ENCODE measurements at regions not wholly inside any gene's neighbourhood (a gene's known extent, or its start where the extent isn't known, plus 50 kb on each side); places are given as distances from the start of the nearest gene placed in this dataset.

- Mint-ChIP-seq H3K4me1 (ENCODE audit: low read depth) (no peaks in the 10 kb centered on the region), H3K27me3 (peaks cover 4% of the 10 kb centered on the region), H3K27ac (no peak overlapping the region), H3K36me3 (no peaks in the 10 kb centered on the region), H3K9me3 (ENCODE audit: low read depth) (no peaks in the 10 kb centered on the region), H3K4me3 (no peak overlapping the region)
Observed at GRCh38 chr2:45285771-45286390, 276.6 kb upstream of the SIX2 start.

GRCh38 chr2:45285311-45285710 is 276.1 kb upstream of the SIX2 start:
- H3K27ac Mint-ChIP-seq, result no peak overlapping the region
- no peak overlapping the region for H3K4me3 Mint-ChIP-seq
- H3K27me3 Mint-ChIP-seq, result peaks cover 4% of the 10 kb centered on the region
- H3K4me1 Mint-ChIP-seq (ENCODE audit: low read depth), result no peaks in the 10 kb centered on the region
- H3K9me3 Mint-ChIP-seq (ENCODE audit: low read depth), result no peaks in the 10 kb centered on the region
- H3K36me3 Mint-ChIP-seq, result no peaks in the 10 kb centered on the region

- no peak overlapping the region for H3K27ac Mint-ChIP-seq
- H3K27me3 Mint-ChIP-seq, result peaks cover 4% of the 10 kb centered on the region
- H3K36me3 Mint-ChIP-seq, result no peaks in the 10 kb centered on the region
- H3K4me1 Mint-ChIP-seq (ENCODE audit: low read depth), result no peaks in the 10 kb centered on the region
- no peaks in the 10 kb centered on the region for H3K9me3 Mint-ChIP-seq (ENCODE audit: low read depth)
- H3K4me3 Mint-ChIP-seq, result no peak overlapping the region
Observed at GRCh38 chr2:45284621-45284995, 275.4 kb upstream of the SIX2 start.

DNA sequence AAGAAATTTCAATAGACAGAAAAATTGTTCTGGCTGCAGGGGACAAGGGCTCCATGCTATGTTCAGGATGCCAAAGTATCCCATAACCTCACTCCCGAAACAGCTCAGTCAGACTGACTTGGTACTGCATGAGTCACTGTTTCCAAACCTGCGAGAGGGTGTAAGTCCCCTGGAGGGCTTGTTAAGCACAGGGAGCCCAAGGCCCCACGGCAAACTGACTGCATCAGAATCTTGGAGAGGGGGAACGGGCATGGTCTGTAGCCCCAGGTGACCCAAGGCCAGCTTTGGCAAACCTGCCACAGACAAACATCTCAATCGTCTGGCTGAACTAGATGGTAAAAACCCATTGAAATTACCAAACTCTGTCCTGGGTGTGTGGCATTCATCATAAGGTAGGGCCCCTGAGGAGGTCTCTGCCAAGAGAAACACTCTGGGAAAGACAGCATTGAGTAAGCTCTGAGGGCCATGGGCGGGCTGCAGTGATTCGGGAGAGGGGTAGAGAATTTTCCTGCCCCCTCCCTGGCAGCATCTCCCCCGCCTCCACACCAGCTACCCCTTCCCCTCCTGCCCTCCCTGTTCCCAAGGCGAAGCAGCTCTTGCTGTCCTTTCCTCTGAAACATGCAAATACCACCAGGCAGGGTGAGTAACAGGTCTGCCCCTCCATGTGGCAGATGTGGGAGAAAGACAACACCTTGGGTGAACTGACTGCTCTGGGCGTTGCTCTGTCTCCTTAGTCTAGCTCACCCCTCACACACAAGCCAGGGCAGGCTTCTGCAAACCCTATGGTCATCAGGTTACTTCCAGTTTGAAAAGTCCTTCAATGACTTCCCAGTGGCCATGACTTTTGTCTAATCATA is 274.7 kb upstream of the SIX2 start:
- Mint-ChIP-seq H3K27ac (no peak overlapping the region), H3K27me3 (peaks cover 4% of the 10 kb centered on the region), H3K36me3 (no peaks in the 10 kb centered on the region), H3K9me3 (ENCODE audit: low read depth) (no peaks in the 10 kb centered on the region), H3K4me1 (ENCODE audit: low read depth) (no peaks in the 10 kb centered on the region), H3K4me3 (no peak overlapping the region)

GRCh38 chr2:45282646-45283045 is 273.4 kb upstream of the SIX2 start:
- Mint-ChIP-seq H3K36me3 (no peaks in the 10 kb centered on the region), H3K27me3 (peaks cover 4% of the 10 kb centered on the region), H3K4me3 (no peak overlapping the region), H3K27ac (no peak overlapping the region), H3K4me1 (ENCODE audit: low read depth) (no peaks in the 10 kb centered on the region), H3K9me3 (ENCODE audit: low read depth) (no peaks in the 10 kb centered on the region)

DNA sequence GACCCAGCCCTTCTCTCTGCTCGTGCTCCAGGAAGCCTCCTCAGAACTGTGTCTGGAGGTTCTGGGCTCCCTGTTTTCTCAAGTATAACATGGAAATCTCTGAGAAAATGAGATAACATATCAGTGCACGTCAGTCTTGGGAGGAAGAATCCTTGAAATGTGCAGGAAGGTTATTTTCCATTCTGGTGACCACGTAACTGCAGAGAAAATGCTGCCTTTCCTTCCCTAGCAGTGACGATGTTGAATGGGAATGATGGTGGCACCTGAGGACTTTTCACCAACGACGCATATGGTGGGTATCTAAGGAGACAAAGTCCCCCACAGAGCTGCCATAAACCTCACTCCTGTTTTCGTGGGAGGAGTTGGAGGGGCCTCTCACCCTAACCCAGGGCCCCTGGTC is 272.1 kb upstream of the SIX2 start:
- no peaks in the 10 kb centered on the region for H3K9me3 Mint-ChIP-seq (ENCODE audit: low read depth)
- no peaks in the 10 kb centered on the region for H3K36me3 Mint-ChIP-seq
- H3K4me3 Mint-ChIP-seq, result no peak overlapping the region
- no peak overlapping the region for H3K27ac Mint-ChIP-seq
- H3K4me1 Mint-ChIP-seq (ENCODE audit: low read depth), result no peaks in the 10 kb centered on the region
- H3K27me3 Mint-ChIP-seq, result peaks cover 1% of the 10 kb centered on the region

- H3K4me1 Mint-ChIP-seq (ENCODE audit: low read depth), result no peaks in the 10 kb centered on the region
- no peaks in the 10 kb centered on the region for H3K9me3 Mint-ChIP-seq (ENCODE audit: low read depth)
- no peak overlapping the region for H3K27ac Mint-ChIP-seq
- no peak overlapping the region for H3K4me3 Mint-ChIP-seq
- no peaks in the 10 kb centered on the region for H3K27me3 Mint-ChIP-seq
- H3K36me3 Mint-ChIP-seq, result no peaks in the 10 kb centered on the region
Observed at GRCh38 chr2:45280794-45281193, 271.5 kb upstream of the SIX2 start.

- Mint-ChIP-seq H3K4me3 (no peak overlapping the region), H3K4me1 (ENCODE audit: low read depth) (no peaks in the 10 kb centered on the region), H3K27me3 (no peaks in the 10 kb centered on the region), H3K36me3 (no peaks in the 10 kb centered on the region), H3K9me3 (ENCODE audit: low read depth) (no peaks in the 10 kb centered on the region), H3K27ac (no peak overlapping the region)
Observed at GRCh38 chr2:45279356-45279755, 270.1 kb upstream of the SIX2 start.

DNA sequence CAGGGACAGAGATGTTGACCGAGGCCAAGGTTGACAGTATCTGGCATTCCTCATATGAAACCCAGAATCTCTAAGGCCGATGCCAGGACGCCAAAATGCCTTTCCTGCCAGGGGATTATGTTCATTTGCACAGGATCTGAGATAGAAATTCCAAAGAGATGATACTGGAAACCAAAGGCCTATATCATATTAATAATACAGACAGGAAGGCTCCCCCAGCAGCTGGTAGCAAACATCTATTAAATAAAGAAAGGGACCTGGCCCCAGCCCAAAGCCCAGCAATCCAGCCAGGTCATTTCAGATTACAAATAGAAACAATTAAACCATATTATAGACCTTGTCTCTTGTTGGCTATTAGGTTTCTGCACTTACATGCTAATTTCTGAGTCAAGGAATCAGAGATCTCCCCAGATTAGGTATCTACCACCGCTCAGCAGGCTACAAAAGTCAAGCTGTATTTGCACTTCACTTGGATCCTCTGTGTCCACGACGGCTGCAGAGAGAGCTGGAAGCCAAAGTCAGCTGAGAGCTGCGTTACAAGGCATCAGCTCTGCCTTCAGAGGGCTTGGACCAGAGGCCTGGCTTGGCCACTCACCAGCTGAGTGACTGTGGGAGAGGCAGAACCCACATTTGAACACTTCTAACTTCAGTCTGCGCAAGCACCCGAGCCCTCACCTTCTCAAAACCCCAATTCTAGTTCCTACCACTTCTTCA is 269.3 kb upstream of the SIX2 start:
- H3K4me3 Mint-ChIP-seq, result no peak overlapping the region
- H3K36me3 Mint-ChIP-seq, result no peaks in the 10 kb centered on the region
- no peaks in the 10 kb centered on the region for H3K27me3 Mint-ChIP-seq
- H3K9me3 Mint-ChIP-seq (ENCODE audit: low read depth), result no peaks in the 10 kb centered on the region
- no peak overlapping the region for H3K27ac Mint-ChIP-seq
- H3K4me1 Mint-ChIP-seq (ENCODE audit: low read depth), result no peaks in the 10 kb centered on the region

DNA sequence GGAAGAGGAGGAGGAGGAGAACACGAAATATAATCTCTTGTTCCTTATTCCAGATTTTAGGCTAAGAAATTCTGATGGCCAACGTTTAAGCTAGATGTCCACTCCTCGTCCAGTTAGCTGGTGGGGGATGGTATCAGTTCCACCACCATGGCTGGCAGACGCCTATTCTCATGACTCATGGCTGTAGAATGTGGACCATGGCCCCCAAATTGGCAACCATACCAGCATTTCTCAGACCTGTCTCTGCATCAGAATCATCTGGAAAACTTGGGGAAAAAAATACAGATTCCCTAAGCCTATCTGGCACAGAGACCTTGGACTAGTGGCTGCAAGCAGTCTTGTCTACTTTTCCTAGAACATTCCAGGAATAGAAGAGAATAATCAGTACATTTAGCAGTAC is 267.7 kb upstream of the SIX2 start:
- Mint-ChIP-seq H3K4me1 (ENCODE audit: low read depth) (no peaks in the 10 kb centered on the region), H3K9me3 (ENCODE audit: low read depth) (no peaks in the 10 kb centered on the region), H3K4me3 (no peak overlapping the region), H3K36me3 (no peaks in the 10 kb centered on the region), H3K27ac (no peak overlapping the region), H3K27me3 (no peaks in the 10 kb centered on the region)

- Mint-ChIP-seq H3K9me3 (ENCODE audit: low read depth) (no peaks in the 10 kb centered on the region), H3K4me3 (no peak overlapping the region), H3K4me1 (ENCODE audit: low read depth) (no peaks in the 10 kb centered on the region), H3K36me3 (no peaks in the 10 kb centered on the region), H3K27me3 (no peaks in the 10 kb centered on the region), H3K27ac (no peak overlapping the region)
Observed at GRCh38 chr2:45275806-45276205, 266.6 kb upstream of the SIX2 start.

DNA sequence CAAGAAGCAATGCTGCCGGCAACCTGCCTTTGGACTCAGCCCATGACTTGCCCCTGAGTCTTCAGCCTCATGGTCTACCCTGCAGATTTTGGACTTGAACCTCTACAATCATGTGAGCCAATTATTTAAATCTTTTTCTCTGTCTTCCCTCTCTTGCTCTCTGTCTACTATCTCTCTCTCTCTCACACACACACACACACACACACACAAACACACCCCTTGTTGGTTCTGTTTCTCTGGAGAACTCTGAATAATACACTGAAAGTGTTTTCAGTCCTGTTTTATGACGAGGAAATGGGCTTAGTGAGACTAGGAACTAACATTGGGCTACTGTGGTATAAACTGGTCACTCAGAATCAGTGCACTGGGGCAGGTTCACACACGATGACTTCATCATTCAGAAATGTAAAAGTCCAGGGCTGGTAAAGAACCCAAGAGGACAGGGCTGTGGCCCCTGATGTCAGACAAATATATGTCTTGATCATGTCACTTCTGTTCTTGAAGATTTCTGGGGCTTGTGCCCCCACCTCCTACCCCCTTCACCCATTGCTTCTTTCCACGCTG is 266.1 kb upstream of the SIX2 start:
- H3K27me3 Mint-ChIP-seq, result no peaks in the 10 kb centered on the region
- H3K4me3 Mint-ChIP-seq, result no peak overlapping the region
- H3K9me3 Mint-ChIP-seq (ENCODE audit: low read depth), result no peaks in the 10 kb centered on the region

GRCh38 chr2:45274250-45274926 is 265.1 kb upstream of the SIX2 start:
- no peaks in the 10 kb centered on the region for H3K36me3 Mint-ChIP-seq
- no peaks in the 10 kb centered on the region for H3K9me3 Mint-ChIP-seq (ENCODE audit: low read depth)
- H3K4me3 Mint-ChIP-seq, result no peak overlapping the region
- H3K27me3 Mint-ChIP-seq, result peaks cover 3% of the 10 kb centered on the region
- H3K27ac Mint-ChIP-seq, result no peak overlapping the region
- no peaks in the 10 kb centered on the region for H3K4me1 Mint-ChIP-seq (ENCODE audit: low read depth)

More for the DNA sequence above, 266.1 kb upstream of the SIX2 start:
- no peak overlapping the region for H3K27ac Mint-ChIP-seq
- no peaks in the 10 kb centered on the region for H3K36me3 Mint-ChIP-seq
- no peaks in the 10 kb centered on the region for H3K4me1 Mint-ChIP-seq (ENCODE audit: low read depth)

- H3K27me3 Mint-ChIP-seq, result peaks cover 3% of the 10 kb centered on the region
- no peak overlapping the region for H3K27ac Mint-ChIP-seq
- no peaks in the 10 kb centered on the region for H3K36me3 Mint-ChIP-seq
- H3K4me3 Mint-ChIP-seq, result no peak overlapping the region
- no peaks in the 10 kb centered on the region for H3K4me1 Mint-ChIP-seq (ENCODE audit: low read depth)
- H3K9me3 Mint-ChIP-seq (ENCODE audit: low read depth), result no peaks in the 10 kb centered on the region
Observed at GRCh38 chr2:45273412-45274249, 264.4 kb upstream of the SIX2 start.
